ENCODE measurements at regions not wholly inside any gene's neighbourhood (a gene's known extent, or its start where the extent isn't known, plus 50 kb on each side); places are given as distances from the start of the nearest gene placed in this dataset.
A peak's percentile ranks its signal among the peaks of the same experiment; 100 is the strongest.

- TF ChIP-seq ARID5B (CRISPR knock-in tag; IDR thresholded peaks at IDR 0.05) (peak; percentile 85), PAXIP1 (CRISPR knock-in tag; conservative IDR thresholded peaks at IDR 0.05) (peak; percentile 60), KDM6A (CRISPR knock-in tag; IDR thresholded peaks at IDR 0.05; ENCODE audit: low read depth) (0 out of 2 replicates have a peak, but pooled peaks have one; percentile 31), AGO2 (optimal IDR thresholded peaks at IDR 0.05; ENCODE audit: low read depth, low read length) (no peak), ZNF337 (CRISPR knock-in tag; IDR thresholded peaks at IDR 0.05; ENCODE audit: borderline replicate concordance, low read depth) (no peak), GATA4 (IDR thresholded peaks at IDR 0.05; ENCODE audit: borderline replicate concordance, low read depth) (no peak), CEBPZ (IDR thresholded peaks at IDR 0.05; ENCODE audit: low read length) (no peak), CHCHD3 (CRISPR knock-in tag; IDR thresholded peaks at IDR 0.05) (no peak), ZNF547 (CRISPR knock-in tag; IDR thresholded peaks at IDR 0.05) (no peak), MAFF (IDR thresholded peaks at IDR 0.05; ENCODE audit: low read depth, low read length) (peak; percentile 55), SKI (IDR thresholded peaks at IDR 0.05; ENCODE audit: partially characterized antibody) (peak; percentile 23), ZNF280D (CRISPR knock-in tag; IDR thresholded peaks at IDR 0.05) (no peak), RXRA (CRISPR knock-in tag; IDR thresholded peaks at IDR 0.05) (peak; percentile 51; the same call in 1 of the 2 replicates)
These were observed 85.8 kb upstream of the DMRT1 start (continued) for GRCh38 chr9:755454-756381.

Data from HepG2 (cell line).